ENCODE measurements at regions not wholly inside any gene's neighbourhood (a gene's known extent, or its start where the extent isn't known, plus 50 kb on each side); places are given as distances from the start of the nearest gene placed in this dataset.

- TF ChIP-seq, protein P1, sequence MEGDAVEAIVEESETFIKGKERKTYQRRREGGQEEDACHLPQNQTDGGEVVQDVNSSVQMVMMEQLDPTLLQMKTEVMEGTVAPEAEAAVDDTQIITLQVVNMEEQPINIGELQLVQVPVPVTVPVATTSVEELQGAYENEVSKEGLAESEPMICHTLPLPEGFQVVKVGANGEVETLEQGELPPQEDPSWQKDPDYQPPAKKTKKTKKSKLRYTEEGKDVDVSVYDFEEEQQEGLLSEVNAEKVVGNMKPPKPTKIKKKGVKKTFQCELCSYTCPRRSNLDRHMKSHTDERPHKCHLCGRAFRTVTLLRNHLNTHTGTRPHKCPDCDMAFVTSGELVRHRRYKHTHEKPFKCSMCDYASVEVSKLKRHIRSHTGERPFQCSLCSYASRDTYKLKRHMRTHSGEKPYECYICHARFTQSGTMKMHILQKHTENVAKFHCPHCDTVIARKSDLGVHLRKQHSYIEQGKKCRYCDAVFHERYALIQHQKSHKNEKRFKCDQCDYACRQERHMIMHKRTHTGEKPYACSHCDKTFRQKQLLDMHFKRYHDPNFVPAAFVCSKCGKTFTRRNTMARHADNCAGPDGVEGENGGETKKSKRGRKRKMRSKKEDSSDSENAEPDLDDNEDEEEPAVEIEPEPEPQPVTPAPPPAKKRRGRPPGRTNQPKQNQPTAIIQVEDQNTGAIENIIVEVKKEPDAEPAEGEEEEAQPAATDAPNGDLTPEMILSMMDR (IDR thresholded peaks at IDR 0.05; ENCODE audit: extremely low read depth in 1 of 2, insufficient read depth in 1 of 2, low read depth in 1 of 2, low read length in 2 of 2): no peak
- TF ChIP-seq EZH2 (IDR thresholded peaks at IDR 0.05; ENCODE audit: borderline replicate concordance, low read depth, low read length, severe bottlenecking) (no peak), POLR2AphosphoS5 (IDR thresholded peaks at IDR 0.05; ENCODE audit: insufficient read depth, low read depth, low read length) (no peak), MAX (IDR thresholded peaks at IDR 0.05; ENCODE audit: insufficient read depth, insufficient read length) (no peak), GATA2 (IDR thresholded peaks at IDR 0.05; ENCODE audit: insufficient read depth, insufficient read length, low read depth, low read length) (no peak), FOS (IDR thresholded peaks at IDR 0.05; ENCODE audit: borderline replicate concordance, insufficient read depth, low read length) (no peak), MYC (IDR thresholded peaks at IDR 0.05; ENCODE audit: low read depth, low read length) (no peak)
These were observed 412.8 kb upstream of the TBX3 start for GRCh38 chr12:115096588-115097397.

Measured in endothelial cell of umbilical vein (primary cell).